Common myeloid progenitor, CD34-positive (primary cell): ENCODE measurements at regions not wholly inside any gene's neighbourhood (a gene's known extent, or its start where the extent isn't known, plus 50 kb on each side); places are given as distances from the start of the nearest gene placed in this dataset.

ENCODE experiments used
- CTCF ChIA-PET: fragments of 350-600 bp; sonication (Branson Sonifier 250); formaldehyde crosslinking; loops from one replicate; lab custom pipeline; 2021; ENCODE audit warnings: antibody characterized with exemption; lab: Charles Lee
- POLR2A ChIA-PET: fragments of 350-600 bp; sonication (Branson Sonifier 250); formaldehyde crosslinking; loops from one replicate; lab custom pipeline; 2021; ENCODE audit warnings: antibody characterized with exemption; lab: Charles Lee
- DNase-seq, 3 donors: peaks; one replicate each; pipeline versions ENCODE4 v3.0.0 to v3.0.0-alpha.2; 2013
- H3K27ac ChIP-seq, 2 experiments: 1 replicate in 1 of 2; 2 replicates in 1 of 2; pipeline ENCODE4 v1.7.0; 2013; ENCODE audit warnings: inconsistent platforms in 2 of 2, low read length in 2 of 2, mild to moderate bottlenecking in 2 of 2, low read depth in 1 of 2, moderate library complexity in 1 of 2; ENCODE audit not compliant: severe bottlenecking in 2 of 2, insufficient read depth in 1 of 2, poor library complexity in 1 of 2
- H3K27me3 ChIP-seq, 5 experiments: replicated peaks in 2 of 5; 1 replicate in 3 of 5; 2 replicates in 2 of 5; pipeline versions ENCODE4 v1.6.1 to v1.7.0; 2013; ENCODE audit warnings: low read length in 4 of 5, mild to moderate bottlenecking in 2 of 5, moderate library complexity in 2 of 5, inconsistent platforms in 1 of 5; ENCODE audit not compliant: insufficient read depth in 5 of 5, control insufficient read depth in 4 of 5
- H3K36me3 ChIP-seq, 4 experiments: 1 replicate in 2 of 4; 2 replicates in 2 of 4; pipeline versions ENCODE4 v1.6.1 to v1.7.0; 2013; ENCODE audit warnings: low read length in 3 of 4, control low read depth in 1 of 4, mild to moderate bottlenecking in 1 of 4; ENCODE audit not compliant: control insufficient read depth in 4 of 4, insufficient read depth in 4 of 4
- H3K4me1 ChIP-seq, 4 experiments: 1 replicate in 3 of 4; 2 replicates in 1 of 4; pipeline versions ENCODE4 v1.6.1 to v1.7.1; 2013; ENCODE audit warnings: low read length in 3 of 4, mild to moderate bottlenecking in 3 of 4, control low read depth in 1 of 4, inconsistent platforms in 1 of 4, moderate library complexity in 1 of 4; ENCODE audit not compliant: control insufficient read depth in 4 of 4, insufficient read depth in 4 of 4; ENCODE audit errors: control extremely low read depth in 1 of 4
- H3K4me3 ChIP-seq, 7 experiments: 1 replicate in 4 of 7; 2 replicates in 3 of 7; pipeline versions ENCODE4 v1.5.1 to v1.7.0; 2013; ENCODE audit warnings: mild to moderate bottlenecking in 7 of 7, low read length in 6 of 7, moderate library complexity in 6 of 7, inconsistent platforms in 2 of 7, low read depth in 2 of 7, control low read depth in 1 of 7; ENCODE audit not compliant: insufficient read depth in 4 of 7, control insufficient read depth in 1 of 7; ENCODE audit errors: extremely low read depth in 1 of 7
- H3K9me3 ChIP-seq, 5 experiments: 1 replicate in 4 of 5; 2 replicates in 1 of 5; pipeline versions ENCODE4 v1.6.1 to v1.7.1; 2013; ENCODE audit warnings: low read length in 4 of 5, mild to moderate bottlenecking in 2 of 5, inconsistent platforms in 1 of 5, low read depth in 1 of 5, moderate library complexity in 1 of 5; ENCODE audit not compliant: control insufficient read depth in 4 of 5, insufficient read depth in 2 of 5; ENCODE audit errors: control extremely low read depth in 1 of 5
- WGBS: methylation state at CpG from one replicate; pipeline ENCODE4 v1.1.5; 2013; ENCODE audit not compliant: insufficient coverage; 5-methylcytosine and 5-hydroxymethylcytosine counted together

DNA sequence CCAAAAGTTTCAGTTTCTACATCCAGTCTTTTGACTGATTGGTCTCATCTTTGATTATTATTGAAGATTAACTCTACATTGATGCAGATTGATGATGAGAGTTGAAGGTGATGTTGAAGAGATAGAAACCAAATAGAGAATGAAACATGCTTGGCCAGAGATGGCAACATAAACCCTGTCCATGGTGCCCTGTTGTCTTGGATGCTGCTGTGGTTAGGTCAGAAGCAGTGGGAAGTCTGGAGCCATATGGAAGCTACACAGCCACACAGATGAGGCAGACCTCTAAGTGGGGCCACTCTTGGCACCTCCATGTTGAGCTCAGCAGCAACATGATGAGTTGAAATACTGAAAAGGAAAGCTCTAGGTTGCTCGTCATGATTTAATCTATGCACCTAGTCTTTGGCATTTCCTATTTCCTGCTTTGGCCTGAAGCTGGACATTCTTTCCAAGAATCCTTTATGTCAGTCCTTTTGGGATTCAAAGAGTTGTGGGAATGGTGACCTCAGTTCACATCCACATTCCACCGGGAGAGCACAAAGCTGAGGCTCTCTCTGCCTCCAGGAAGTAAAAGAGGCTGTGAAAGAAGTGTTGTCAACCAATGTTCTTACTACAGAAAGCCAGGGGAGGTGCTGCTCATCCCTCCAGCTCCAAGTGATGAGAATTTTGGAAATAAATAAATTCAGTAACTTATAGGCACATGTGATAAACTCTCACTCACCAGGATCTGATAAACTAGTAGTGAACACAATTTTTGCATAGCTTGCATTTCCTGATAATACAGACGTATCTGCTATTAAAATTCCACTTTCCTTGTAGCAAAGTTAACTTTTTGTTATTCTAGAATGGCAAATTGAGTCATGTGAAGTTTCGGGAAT is 127.7 kb upstream of the MAF start:
- no peaks in the 10 kb centered on the region for H3K4me1 ChIP-seq
- no peaks in the 10 kb centered on the region for H3K27me3 ChIP-seq
- H3K36me3 ChIP-seq, result no peaks in the 10 kb centered on the region
- WGBS, result 100% methylated on average over 1 of the region's 4 CpGs
- no peak for DNase-seq
- H3K9me3 ChIP-seq, result no peaks in the 10 kb centered on the region
- POLR2A ChIA-PET, result no interaction called here
- no peak overlapping the region for H3K27ac ChIP-seq
- no peak overlapping the region for H3K4me3 ChIP-seq
- CTCF ChIA-PET, result interaction anchor here (0.5 kb wide), 1 partner anchor 270 kb away, joined by 3 read pairs; no protein-coding TSS in a partner anchor

DNA sequence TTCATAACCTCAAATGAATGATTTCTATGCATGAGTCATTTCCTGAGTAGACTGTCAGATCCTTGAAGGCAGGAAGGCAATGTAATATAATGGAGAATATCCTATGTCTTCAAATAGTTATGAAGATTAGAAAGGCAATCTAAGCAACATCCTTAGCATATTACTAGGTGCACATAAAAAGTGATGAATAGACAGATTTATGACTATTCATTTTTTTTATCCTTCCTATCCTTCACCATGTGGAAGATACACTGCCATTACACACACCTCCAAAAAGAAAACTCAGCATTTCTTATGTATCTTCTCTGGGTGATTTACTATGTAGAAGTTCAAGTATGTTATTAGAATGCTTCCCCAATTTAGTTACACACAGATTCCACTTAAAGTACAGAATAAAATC is 126.4 kb upstream of the MAF start:
- ChIA-PET POLR2A (no interaction called here), CTCF (no interaction called here)
- no peak for DNase-seq
- H3K4me1 ChIP-seq, result no peaks in the 10 kb centered on the region
- no peak overlapping the region for H3K4me3 ChIP-seq
- H3K36me3 ChIP-seq, result no peaks in the 10 kb centered on the region
- H3K27me3 ChIP-seq, result no peaks in the 10 kb centered on the region
- H3K9me3 ChIP-seq, result no peaks in the 10 kb centered on the region
- H3K27ac ChIP-seq, result no peak overlapping the region

DNA sequence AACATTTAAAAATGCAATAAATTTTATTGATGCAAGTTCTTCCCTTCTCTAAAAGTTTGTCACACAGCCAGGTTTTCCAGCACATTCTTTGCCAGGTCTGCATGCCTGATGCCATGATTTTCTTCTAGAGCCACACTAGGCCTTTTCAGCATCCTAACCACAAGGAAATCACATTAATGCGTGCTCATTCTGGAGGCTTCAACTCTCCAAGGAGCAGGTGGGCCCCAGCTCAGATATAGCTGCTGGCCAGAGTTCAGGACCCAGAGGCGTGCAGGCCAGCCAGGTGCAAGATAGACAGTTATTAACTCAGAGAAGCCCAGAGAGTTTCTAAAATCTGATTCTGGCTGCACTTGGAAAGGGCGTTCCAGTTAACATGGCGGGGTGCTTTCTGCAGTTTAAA is 124.5 kb upstream of the MAF start:
- CTCF ChIA-PET, result no interaction called here

DNA sequence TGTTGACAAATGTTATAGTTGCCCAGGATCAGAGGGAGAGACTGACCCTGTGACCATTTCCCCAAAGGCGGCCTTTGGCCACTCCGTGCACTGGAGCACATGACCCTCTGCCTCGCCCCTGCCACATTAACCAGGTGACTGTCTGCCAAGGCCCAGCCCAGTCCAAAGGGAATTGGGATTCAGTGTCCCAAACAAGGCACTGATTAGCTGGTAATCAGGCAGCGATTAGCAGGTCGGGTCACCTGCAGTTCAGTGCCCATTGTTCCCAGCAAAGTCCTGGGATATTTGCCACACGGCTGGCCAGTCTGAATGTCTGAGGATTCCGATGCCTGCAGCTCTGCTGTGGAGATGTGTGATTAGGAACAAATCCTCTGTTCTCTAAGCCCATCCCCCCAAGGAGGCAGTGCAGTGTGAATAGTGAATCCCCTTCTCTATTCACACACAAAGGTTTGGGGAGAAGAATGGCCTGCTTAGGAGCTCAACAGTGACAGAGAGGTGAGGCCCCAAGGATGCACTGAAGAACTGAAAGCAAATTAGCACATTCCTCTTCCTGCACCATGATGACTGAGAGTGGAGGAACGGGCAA is 123.1 kb upstream of the MAF start:
- Histone ChIP-seq H3K4me3 (no peak overlapping the region), H3K27me3 (no peaks in the 10 kb centered on the region), H3K4me1 (no peaks in the 10 kb centered on the region), H3K9me3 (no peaks in the 10 kb centered on the region), H3K36me3 (no peaks in the 10 kb centered on the region), H3K27ac (no peak overlapping the region)
- POLR2A ChIA-PET, result no interaction called here
- DNase-seq, result no peak
- 91% methylated on average over 6 of the region's 8 CpGs for WGBS
- CTCF ChIA-PET, result interaction anchor here (0.5 kb wide), 1 partner anchor 121 kb away, joined by 3 read pairs; no protein-coding TSS in a partner anchor

More for the DNA sequence above, 124.5 kb upstream of the MAF start:
- Histone ChIP-seq H3K27me3 (no peaks in the 10 kb centered on the region), H3K9me3 (no peaks in the 10 kb centered on the region), H3K27ac (no peak overlapping the region), H3K36me3 (no peaks in the 10 kb centered on the region), H3K4me1 (no peaks in the 10 kb centered on the region), H3K4me3 (no peak overlapping the region)
- no peak for DNase-seq
- WGBS, result 96% methylated on average over 3 of the region's 4 CpGs
- POLR2A ChIA-PET, result no interaction called here

DNA sequence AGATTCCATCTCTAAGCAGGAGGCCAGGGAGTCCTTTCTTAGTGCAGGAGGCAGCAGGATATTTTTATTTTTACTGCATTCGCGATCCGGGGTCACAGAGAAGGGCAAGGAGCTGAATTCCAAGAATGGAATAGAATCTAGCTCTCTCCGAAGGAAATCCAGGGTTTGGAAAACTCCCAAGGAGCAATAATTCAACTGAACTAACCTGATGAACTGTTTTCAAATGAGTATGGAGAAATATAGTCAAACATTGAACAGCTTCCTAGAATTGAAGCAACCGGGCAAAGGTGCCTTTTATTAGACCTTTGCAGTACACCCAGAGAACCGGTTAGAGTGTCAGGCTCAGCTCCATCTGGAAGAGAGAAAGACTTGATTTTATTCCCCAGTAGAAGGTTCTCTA is 120.7 kb upstream of the MAF start:
- WGBS, result 100% methylated on average over 4 of the region's 6 CpGs
- Histone ChIP-seq H3K4me1 (peaks cover 7 to 18% (median 13%) of the 10 kb centered on the region in 4 experiments), H3K27me3 (no peaks in the 10 kb centered on the region), H3K9me3 (no peaks in the 10 kb centered on the region), H3K27ac (no peak overlapping the region), H3K36me3 (no peaks in the 10 kb centered on the region), H3K4me3 (no peak overlapping the region)
- CTCF ChIA-PET, result no interaction called here
- POLR2A ChIA-PET, result no interaction called here
- DNase-seq, result no peak

DNA sequence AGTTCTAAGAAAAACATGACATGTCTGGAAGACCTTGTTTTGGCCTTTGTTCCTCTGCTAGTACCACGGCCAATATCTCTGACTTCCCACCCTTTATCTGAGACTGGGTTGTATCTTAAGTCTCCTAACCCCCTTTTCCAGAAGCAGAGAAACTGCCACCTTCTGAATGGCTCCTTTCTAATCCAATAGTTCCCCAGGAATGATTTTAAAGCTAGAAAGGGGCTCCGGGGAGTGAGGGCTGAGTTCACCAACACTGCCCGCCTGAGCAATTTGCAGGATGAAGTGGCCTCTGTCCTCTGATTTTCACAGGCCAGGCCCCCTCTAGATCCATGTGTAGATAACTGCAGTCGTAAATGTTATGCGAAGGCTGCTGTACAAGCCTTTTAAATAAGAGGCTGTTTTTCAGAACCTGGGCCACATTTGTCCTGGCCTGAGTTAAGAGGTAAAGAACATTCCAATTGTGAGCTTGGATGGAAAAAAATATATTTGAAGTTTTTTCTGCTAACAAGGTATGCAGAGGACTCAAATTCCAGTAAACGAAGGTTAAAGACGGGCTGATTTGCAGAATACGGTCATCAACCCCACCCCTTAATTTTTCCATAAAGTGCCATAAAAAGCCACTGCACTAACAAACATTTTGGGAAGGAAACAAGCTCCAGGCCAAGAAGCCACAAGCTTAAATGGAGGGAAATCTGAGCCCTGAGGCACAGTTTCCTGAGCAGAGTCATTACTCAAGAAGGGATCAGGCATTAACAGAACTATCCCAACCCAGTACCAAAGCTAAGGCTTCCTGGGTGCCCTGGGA is 117.0 kb upstream of the MAF start:
- no peaks in the 10 kb centered on the region for H3K27me3 ChIP-seq
- H3K36me3 ChIP-seq, result no peaks in the 10 kb centered on the region
- peak overlapping the region in 1 of 7 experiments; percentile 13 for H3K4me3 ChIP-seq
- peak in 1 of 3 donors; percentile 8 for DNase-seq
- H3K27ac ChIP-seq, result peak overlapping the region in 1 of 2 experiments; percentile 37
- peaks cover 0 to 3% (median 0%) of the 10 kb centered on the region in 5 experiments for H3K9me3 ChIP-seq
- WGBS, result 51% methylated on average over 8 of the region's 8 CpGs
- CTCF ChIA-PET, result interaction anchor here (1.1 to 1.2 kb wide), 2 partner anchors 13 to 182 kb away, joined by 3 read pairs; no protein-coding TSS in a partner anchor
- peaks cover 7 to 29% (median 15%) of the 10 kb centered on the region in 4 experiments for H3K4me1 ChIP-seq
- POLR2A ChIA-PET, result no interaction called here
